ENCODE measurements at regions not wholly inside any gene's neighbourhood (a gene's known extent, or its start where the extent isn't known, plus 50 kb on each side); places are given as distances from the start of the nearest gene placed in this dataset.
"Not testable (repeated sequence)": the region's sequence is repeated elsewhere in the genome, so short reads cannot be mapped to it uniquely, and the experiment has no call there.

DNA sequence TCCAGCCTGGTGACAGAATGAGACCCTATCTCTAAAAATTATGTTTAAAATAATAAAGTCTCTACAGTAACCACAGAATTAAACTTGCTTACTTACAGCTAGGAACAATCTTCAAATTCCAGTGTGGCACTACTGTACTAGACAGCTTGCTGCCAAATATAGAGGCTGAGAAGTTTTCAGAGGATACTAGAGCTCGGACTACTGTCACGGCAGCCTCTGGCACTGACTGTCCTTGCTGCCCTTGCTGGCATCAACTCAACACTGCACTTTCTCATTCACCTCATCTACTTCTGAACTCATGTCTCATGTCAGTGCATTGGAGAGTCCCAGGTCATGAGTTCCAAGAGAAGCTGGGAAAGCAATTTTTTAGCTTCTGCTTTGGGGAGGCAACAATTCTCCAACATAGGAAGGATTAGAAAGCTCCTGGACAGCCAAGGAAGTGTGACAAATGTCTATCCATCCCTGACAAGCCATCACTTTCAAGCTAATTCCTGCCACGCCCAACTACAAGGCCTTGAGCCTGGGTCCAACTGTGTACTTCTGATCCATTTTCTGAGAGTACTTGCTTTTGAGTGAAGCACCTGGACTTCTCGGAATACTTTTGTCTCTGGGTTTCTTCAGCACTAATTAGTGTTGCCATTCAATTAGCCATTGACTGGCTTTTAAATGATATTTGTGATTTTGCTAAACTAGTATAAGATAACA, 98.6 kb upstream of the NR3C2 start:
- H3K27me3 ChIP-seq = no peaks in the 10 kb centered on the region
- H3K4me1 ChIP-seq = no peaks in the 10 kb centered on the region
- TF ChIP-seq, protein P1, sequence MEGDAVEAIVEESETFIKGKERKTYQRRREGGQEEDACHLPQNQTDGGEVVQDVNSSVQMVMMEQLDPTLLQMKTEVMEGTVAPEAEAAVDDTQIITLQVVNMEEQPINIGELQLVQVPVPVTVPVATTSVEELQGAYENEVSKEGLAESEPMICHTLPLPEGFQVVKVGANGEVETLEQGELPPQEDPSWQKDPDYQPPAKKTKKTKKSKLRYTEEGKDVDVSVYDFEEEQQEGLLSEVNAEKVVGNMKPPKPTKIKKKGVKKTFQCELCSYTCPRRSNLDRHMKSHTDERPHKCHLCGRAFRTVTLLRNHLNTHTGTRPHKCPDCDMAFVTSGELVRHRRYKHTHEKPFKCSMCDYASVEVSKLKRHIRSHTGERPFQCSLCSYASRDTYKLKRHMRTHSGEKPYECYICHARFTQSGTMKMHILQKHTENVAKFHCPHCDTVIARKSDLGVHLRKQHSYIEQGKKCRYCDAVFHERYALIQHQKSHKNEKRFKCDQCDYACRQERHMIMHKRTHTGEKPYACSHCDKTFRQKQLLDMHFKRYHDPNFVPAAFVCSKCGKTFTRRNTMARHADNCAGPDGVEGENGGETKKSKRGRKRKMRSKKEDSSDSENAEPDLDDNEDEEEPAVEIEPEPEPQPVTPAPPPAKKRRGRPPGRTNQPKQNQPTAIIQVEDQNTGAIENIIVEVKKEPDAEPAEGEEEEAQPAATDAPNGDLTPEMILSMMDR (IDR thresholded peaks at IDR 0.05) = no peak
- H3K4me3 ChIP-seq = no peak overlapping the region
- FAIRE-seq (no peak), ATAC-seq (no peak), DNase-seq (no peak)
- intact Hi-C loops (cut with DNase I) = no loop called here
- H3K36me3 ChIP-seq = no peaks in the 10 kb centered on the region
- WGBS, 2 donors = 69 to 94% methylated on average over 4 of the region's 4 CpGs
- H3K9me3 ChIP-seq = no peaks in the 10 kb centered on the region
- H3K27ac ChIP-seq = no peak overlapping the region

DNA sequence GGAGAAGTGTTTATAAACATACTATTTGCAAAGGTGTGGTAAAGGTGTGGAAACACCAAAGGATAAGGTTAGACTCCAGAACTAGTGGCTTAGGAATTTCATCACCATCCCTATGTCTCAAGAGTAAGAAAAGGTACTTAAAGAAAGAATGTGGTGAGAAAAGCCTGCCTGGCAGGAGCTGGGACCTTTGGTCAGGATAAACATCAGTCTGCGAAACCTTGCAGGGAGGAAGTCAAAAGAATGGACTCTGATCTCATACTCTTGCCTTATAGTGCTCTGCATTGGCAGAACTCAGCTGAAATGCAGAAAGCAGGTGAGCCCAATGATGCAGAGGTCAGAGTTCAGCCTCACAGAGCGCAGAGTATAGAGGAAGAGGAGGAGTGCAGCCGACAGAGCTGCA, 97.2 kb upstream of the NR3C2 start:
- 71 to 87% methylated on average over 3 of the region's 3 CpGs for WGBS, 2 donors
- TF ChIP-seq, protein P1 (IDR thresholded peaks at IDR 0.05) = no peak
- Histone ChIP-seq H3K9me3 (no peaks in the 10 kb centered on the region), H3K27me3 (no peaks in the 10 kb centered on the region), H3K36me3 (no peaks in the 10 kb centered on the region), H3K27ac (no peak overlapping the region), H3K4me1 (no peaks in the 10 kb centered on the region), H3K4me3 (no peak overlapping the region)
- intact Hi-C loops (cut with DNase I) = no loop called here
- ATAC-seq (no peak), FAIRE-seq (no peak), DNase-seq (no peak)

DNA sequence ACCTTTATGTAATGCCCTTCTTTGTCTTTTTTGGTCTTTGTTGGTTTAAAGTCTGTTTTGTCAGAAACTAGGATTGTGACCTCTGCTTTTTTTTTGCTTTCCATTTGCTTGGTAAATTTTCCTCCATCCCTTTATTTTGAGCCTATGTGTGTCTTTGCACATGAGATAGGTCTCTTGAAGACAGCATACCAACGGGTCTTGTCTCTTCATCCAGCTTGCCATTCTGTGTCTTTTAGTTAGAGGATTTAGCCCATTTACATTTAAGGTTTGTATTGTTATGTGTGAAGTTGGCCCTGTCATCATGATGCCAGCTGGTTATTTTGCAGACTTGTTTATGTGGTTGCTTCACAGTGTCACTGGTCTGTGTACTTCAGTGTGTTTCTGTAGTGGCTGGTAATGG, 91.6 kb upstream of the NR3C2 start:
- H3K36me3 ChIP-seq; intact Hi-C loops (cut with DNase I); FAIRE-seq; DNase-seq; H3K9me3 ChIP-seq; H3K27me3 ChIP-seq; H3K27ac ChIP-seq; ATAC-seq; H3K4me1 ChIP-seq; H3K4me3 ChIP-seq: not testable (repeated sequence)
- WGBS, 2 donors = 74 to 85% methylated on average over 1 of the region's 1 CpG

DNA sequence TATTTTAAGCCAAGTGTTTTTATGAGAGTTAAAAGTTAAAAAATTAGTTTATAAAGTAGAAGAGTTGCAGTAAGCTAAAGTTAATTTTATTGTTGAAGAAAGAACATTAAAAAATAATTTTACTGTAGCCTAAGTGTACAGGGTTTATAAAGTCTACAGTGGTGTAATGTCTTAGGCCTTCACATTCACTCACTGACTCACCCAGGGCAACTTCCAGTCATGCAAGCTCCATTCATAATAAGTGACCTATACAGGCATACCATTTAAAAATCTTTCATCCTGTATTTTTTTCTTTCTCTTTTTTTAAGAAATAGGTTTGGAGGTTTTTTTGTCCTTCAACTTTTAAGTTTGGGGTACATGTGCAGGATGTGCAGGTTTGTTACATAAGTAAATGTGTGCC, 87.9 kb upstream of the NR3C2 start:
- DNase-seq (no peak), ATAC-seq (no peak), FAIRE-seq (no peak)
- no peak overlapping the region for H3K27ac ChIP-seq
- no peak overlapping the region for H3K4me3 ChIP-seq
- intact Hi-C loops (cut with DNase I) = no loop called here
- H3K36me3 ChIP-seq = no peaks in the 10 kb centered on the region
- no peaks in the 10 kb centered on the region for H3K4me1 ChIP-seq
- H3K27me3 ChIP-seq = no peaks in the 10 kb centered on the region
- TF ChIP-seq, protein P1 (IDR thresholded peaks at IDR 0.05) = no peak
- no peaks in the 10 kb centered on the region for H3K9me3 ChIP-seq

DNA sequence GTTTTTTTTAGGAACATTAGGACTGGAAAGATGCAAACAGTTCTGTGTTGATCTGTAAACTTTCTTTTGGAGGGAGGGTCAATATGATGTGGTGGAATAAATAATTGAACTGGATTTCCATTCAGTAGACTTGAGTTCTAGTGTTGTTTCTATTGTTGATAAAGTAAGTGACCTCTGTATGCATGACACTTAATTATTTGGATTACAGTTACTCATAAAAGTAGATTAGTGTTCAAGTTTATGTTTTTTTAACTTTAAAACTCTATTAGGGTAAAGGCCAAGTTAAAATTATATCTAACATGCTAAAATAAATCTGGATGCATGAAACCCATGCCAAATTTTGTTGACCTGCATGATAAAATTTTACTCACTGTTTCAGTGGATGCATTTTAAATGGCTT, 85.4 kb upstream of the NR3C2 start:
- FAIRE-seq (no peak), DNase-seq (no peak), ATAC-seq (no peak)
- TF ChIP-seq, protein P1 (IDR thresholded peaks at IDR 0.05) = no peak
- H3K27ac ChIP-seq = no peak overlapping the region
- no peak overlapping the region for H3K4me3 ChIP-seq
- intact Hi-C loops (cut with DNase I) = no loop called here
- H3K9me3 ChIP-seq = no peaks in the 10 kb centered on the region
- no peaks in the 10 kb centered on the region for H3K4me1 ChIP-seq
- H3K36me3 ChIP-seq = no peaks in the 10 kb centered on the region
- no peaks in the 10 kb centered on the region for H3K27me3 ChIP-seq
